Stimulated activated CD4-positive, alpha-beta T cell treated with anti-CD3 and anti-CD28 coated beads, Interleukin-2, amount 100 ng/mL, for 4 hours (primary cell): ENCODE measurements at regions not wholly inside any gene's neighbourhood (a gene's known extent, or its start where the extent isn't known, plus 50 kb on each side); places are given as distances from the start of the nearest gene placed in this dataset.

Source experiments
- DNase-seq: peaks from one replicate; pipeline ENCODE4 v3.0.0-alpha.2; 2020; ENCODE audit warnings: low read depth

DNA sequence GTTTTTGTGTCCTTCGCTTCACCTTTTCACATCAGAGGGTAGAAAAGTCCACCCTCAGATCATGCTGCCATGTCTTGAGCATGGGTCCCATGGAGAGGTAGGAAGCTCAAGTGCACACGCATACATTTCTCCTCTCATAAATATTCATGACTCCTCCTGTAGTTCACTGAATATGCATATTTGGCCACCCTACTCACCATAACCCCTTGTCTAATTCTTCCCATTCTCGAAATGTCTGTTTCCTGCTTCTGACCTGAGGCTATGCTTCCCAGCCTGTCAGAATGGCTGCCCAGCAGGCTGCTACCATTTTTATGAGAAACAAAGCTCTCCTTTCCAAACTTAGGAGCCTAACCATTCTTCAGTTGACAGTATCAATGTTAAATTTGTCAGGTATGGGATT lies 86.5 kb downstream of the ADRA2C start:
- DNase-seq = no peak

- no peak for DNase-seq
Observed at GRCh38 chr4:3853388-3854035, 87.3 kb downstream of the ADRA2C start.

GRCh38 chr4:3854661-3855060 lies 88.5 kb downstream of the ADRA2C start:
- no peak for DNase-seq

DNA sequence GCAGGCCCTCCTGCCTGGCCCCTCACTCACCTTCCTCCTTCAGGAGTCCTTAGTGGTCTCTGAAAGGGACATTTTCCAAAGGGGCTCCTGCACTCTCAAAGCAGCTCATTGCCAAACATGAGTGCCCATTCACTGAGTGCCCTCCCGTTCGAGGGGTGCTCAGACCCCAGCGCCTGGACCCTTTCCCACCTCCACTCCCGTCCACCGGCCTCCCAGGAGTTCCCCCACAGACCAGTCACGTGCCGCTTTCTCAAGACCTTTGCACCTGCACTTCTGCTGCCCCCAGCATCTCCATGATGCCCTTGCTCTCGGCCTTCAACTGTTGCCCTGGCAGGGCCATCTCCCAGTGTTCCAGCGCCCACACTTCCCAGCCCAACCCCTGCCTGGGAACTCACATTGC lies 89.5 kb downstream of the ADRA2C start:
- no peak for DNase-seq

- DNase-seq = no peak
Observed at GRCh38 chr4:3856604-3857204, 90.5 kb downstream of the ADRA2C start.

- DNase-seq = no peak
Observed at GRCh38 chr4:3857269-3857926, 91.2 kb downstream of the ADRA2C start.

- DNase-seq = no peak
Observed at GRCh38 chr4:3858046-3858730, 92.0 kb downstream of the ADRA2C start.

- no peak for DNase-seq
Observed at GRCh38 chr4:3858765-3859388, 92.7 kb downstream of the ADRA2C start.

DNA sequence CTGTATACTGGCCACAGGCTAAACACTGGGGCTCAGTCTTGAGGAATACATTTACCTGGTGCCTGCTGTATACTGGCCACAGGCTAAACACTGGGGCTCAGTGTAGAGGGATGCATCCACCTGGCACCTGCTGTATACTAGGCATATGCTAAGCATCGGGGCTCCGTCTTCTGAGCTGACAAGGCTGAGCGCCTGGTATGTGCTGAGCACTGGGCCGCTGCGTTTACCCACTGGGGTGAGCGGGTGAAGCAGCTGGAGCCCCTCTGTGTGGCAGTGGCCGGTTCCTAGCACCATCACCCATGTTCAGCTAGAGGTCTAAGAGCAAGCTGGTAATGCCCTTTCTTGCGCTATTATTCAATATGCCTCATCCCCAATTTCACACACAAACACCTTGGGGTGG lies 93.4 kb downstream of the ADRA2C start:
- no peak for DNase-seq

DNA sequence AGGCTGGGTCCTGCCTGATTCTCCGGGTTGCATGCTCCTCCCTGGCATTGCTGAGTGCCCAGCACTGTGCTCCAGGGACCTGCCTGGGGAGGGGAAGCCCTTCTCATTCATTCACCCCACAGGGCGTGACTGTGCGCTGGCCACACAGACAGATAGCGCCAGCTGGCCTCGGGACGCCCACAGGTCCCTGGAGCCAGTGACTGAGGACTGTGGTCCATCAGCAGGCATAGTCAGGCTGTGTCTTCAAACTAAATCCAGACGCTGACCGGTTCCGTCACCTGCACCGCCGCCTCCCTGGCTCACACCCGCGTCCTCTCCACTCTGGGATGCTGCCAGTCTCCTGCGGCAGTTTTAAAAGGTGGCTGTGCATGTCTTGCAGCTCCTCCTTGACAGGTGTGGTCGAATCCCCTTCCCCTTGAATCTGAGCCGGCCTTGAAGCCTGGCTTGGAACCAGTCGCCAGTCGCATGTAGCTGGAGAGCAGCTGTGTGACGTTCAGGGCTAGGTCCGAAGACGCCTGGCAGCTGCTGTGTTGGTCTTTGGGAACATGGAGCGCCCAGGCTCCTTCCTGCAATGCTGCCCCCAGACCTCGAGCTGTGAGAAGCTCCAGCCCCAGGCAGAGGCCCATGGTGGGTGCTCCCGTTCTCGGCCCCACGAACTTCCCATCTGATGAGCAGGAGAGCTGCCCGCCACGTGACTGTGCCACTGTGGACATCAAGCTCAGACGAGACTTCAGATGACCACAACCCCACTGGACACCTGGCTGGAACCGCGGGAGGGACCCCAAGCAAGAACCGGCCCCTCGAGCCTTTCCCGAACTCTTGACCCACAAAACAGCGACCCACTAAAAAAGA lies 94.1 kb downstream of the ADRA2C start:
- no peak for DNase-seq

DNA sequence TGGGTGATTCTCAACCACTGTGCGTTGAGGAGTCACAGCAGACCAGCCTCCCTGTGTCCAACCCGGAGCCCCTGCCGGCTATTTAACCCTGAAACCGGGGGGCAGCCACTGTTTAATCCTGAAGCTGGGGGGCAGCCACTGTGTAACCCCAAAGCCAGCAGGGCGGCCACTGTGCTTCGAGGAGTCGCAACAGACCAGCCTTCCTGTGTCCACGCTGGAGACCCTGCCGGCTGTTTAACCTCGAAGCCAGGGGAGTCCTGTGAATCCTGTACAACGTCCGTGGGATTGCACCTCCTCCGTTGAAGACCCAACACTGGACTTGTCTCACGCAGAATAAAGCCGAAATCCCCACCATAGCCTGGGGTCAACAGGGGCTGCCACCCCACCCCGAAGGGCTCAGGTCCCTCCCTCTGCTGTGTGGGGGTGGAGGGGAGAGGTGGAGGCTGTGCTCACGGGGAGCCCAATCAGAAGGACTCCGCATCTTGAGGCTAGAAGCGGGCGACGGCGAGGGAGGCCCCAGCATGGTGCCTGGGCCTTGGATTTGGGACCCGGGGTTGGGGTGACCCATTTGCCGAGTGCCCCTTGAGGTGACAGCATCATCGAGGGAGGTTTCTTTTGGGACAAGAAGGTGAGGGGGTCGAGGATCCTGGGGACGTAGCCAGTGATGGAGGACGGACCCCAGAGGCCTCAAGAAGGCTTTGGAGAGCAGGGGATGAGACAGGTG lies 94.9 kb downstream of the ADRA2C start:
- DNase-seq = no peak

DNA sequence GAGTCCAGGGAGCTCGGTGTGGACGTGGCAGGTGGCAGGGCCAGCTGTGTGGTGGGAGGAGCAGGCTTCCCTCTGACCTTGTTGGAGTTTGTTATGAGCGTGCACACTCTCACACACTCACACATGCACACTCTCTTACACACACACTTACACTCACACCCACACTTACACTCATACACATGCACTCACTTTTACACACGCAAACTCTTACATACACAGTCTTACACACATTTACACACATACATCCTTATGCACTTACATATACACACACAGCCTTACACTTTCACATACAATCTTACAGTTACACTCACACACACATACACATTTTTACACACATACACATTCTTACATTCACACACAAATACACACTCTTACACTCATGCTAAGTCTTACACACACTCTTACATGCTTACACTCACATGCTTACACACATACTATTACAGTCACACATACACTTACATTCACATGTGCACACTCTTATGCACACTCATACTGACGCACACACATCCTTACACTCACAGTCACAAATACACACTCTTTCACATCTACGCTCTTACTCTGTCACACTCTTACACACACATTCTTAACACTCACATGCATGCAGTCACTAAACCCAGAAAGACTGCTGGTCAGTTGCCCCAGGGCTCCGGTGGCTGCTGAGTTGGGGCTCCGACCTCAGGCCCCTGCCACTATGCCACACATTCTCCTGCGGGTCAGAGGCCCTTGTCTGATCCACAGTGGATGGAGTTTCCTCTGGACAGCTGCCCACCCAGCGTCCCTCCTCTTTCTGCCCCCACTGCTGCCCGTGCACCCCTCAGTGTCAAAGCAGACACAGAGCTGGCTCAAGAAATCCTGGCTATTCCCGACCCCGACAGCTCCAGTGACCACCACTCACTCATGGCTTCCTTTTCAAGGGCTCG lies 95.8 kb downstream of the ADRA2C start:
- DNase-seq = no peak

- DNase-seq = no peak
Observed at GRCh38 chr4:3862640-3863420, 96.6 kb downstream of the ADRA2C start.

DNA sequence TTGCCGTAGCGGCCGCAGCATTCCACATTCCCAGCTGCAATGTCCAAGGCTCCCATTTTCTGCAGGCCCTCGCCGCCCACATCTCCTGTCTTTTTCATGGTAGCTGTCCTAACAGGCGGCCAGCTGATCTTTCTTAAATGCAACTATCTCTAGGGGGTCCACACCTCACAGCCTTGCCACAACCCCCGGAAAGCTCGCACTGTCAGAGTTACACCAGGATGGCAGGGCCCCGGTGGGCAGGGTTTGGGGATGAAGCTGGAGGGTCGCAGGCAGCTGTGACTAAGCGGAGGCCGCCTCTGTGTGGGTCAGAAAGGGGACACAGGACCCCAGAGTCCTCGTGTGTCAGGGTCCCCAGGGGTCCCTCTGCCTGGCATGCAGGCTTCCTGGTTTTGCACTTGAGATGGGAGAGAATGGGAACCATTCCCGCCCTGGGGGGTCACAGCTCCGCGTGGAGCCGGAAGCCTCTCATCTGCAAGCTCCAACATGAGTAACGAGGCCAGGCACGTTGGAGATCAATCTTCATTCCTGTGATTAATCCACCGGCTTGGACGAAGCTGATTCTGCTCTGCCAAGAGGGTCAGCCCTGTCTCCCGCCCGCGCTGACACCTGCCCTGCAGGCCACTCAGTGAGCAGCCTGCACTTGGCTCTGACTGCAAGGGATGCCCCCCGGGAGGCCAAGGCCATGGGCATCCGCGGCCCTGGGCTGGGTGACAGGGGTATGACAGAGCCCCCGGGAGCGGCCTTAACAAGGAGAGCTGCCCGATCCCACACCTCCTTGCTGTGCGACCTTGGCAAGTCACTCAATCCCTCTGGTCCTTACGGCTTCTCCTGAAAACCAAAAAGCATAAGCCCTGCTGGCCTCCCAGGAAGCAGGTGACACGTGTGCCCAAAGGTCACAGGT lies 97.9 kb downstream of the ADRA2C start:
- no peak for DNase-seq

DNA sequence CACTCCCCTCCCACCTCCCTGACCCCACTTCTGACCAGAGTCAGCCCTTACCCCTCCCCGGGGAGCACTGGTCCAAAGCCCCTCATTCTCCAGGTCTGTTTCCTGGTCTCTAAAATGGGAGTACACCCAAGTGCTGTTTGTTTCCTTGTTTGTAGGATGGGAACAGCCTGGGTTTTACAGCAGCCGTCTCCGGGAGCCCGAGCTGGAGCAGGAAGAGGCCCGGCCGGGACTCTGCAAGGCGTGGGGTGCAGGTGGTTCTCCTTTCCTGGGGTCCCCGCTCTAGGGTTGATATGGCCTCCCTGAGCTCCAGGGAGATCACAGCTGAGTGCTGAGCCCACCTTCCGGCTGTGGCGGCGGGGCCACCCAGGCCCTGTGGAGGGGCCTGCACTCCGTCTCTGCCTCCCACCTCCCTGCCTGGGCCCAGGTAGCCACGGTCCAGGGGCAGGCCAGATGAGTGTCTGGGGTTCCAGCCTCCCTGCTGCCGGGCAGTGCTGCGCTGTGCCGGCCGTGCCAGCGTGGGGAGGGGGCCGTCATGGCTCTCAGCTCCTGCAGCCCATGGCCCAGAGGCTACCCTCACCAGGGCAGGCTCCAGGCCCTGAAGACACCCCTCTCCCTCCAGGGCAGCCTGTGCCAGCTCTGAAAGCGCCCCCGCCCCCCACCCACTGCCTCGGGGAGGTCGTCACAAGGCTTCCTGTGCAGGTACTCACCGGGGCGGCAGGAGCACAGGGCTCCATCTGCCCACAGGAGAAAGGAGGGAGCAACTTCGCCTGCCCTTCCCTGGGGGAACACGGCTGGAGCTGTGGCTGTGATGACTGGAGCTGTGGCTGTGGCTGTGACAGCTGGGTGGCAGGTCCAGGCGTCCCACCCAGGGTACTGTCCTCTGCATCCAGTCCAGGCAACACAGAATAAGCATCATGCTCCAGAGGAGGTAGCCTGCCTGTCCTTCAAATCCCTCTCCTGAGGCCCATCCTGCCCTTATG lies 98.8 kb downstream of the ADRA2C start:
- no peak for DNase-seq

- DNase-seq = no peak
Observed at GRCh38 chr4:3865986-3866812, 100.0 kb downstream of the ADRA2C start.
